AG04450 (cell line): ENCODE measurements at regions not wholly inside any gene's neighbourhood (a gene's known extent, or its start where the extent isn't known, plus 50 kb on each side); places are given as distances from the start of the nearest gene placed in this dataset.

ENCODE experiments used
- CTCF ChIA-PET: fragments of 300-600, 350-600 bp; formaldehyde crosslinking; extraction: SDS; loops from one replicate; lab custom pipeline; 2022; ENCODE audit warnings: antibody characterized with exemption, inconsistent platforms; lab: Charles Lee
- POLR2A ChIA-PET: fragments of 350-600 bp; formaldehyde crosslinking; extraction: SDS; loops from one replicate; lab custom pipeline; 2021; ENCODE audit warnings: antibody characterized with exemption, inconsistent platforms; lab: Yijun Ruan, JAX
- DNase-seq: peaks from one replicate; pipeline ENCODE4 v3.0.0-alpha.2; 2011; ENCODE audit warnings: low read depth, low spot score
- H3K27ac ChIP-seq: one replicate; pipeline ENCODE4 v1.5.1; 2012; ENCODE audit warnings: low read depth, low read length, control low read depth
- H3K27me3 ChIP-seq: one replicate; pipeline ENCODE4 v1.6.0; 2012; ENCODE audit warnings: low read length; ENCODE audit not compliant: control insufficient read depth, insufficient read depth
- H3K4me3 ChIP-seq: 2 replicates; pipeline ENCODE4 v1.5.1; 2011; ENCODE audit warnings: mild to moderate bottlenecking, low read depth, low read length, control low read depth
- H3K9me3 ChIP-seq: 2 replicates; pipeline ENCODE4 v1.5.1; 2012; ENCODE audit warnings: low read length; ENCODE audit not compliant: control insufficient read depth, insufficient read depth
- TF ChIP-seq, protein P1 (sequence below): IDR thresholded peaks from 2 replicates; pipeline ENCODE4 v1.5.1; 2011; ENCODE audit warnings: low read depth, low read length, control low read depth, inconsistent platforms

DNA sequence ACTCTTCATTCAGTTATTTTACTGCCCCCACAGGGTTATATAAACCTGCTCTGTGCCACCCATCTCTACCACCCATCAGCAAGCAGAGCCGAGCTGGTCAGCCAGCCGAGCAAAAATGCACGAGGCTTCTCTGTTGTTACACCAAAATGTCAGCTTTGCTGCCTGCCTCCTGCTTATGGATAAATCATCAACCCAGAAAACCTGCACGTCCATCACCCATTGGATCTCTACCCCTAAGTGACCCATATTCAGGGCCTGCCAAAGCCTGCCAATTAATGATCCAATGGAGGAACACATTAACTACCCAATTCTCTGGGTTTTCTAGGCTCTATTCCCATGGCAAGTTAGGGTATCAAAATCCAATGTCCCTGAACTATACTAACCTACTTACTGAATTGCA is 365.5 kb upstream of the ACVR2A start:
- Histone ChIP-seq H3K27ac (no peak overlapping the region), H3K27me3 (no peaks in the 10 kb centered on the region), H3K9me3 (no peaks in the 10 kb centered on the region), H3K4me3 (no peak overlapping the region)
- TF ChIP-seq, protein P1, sequence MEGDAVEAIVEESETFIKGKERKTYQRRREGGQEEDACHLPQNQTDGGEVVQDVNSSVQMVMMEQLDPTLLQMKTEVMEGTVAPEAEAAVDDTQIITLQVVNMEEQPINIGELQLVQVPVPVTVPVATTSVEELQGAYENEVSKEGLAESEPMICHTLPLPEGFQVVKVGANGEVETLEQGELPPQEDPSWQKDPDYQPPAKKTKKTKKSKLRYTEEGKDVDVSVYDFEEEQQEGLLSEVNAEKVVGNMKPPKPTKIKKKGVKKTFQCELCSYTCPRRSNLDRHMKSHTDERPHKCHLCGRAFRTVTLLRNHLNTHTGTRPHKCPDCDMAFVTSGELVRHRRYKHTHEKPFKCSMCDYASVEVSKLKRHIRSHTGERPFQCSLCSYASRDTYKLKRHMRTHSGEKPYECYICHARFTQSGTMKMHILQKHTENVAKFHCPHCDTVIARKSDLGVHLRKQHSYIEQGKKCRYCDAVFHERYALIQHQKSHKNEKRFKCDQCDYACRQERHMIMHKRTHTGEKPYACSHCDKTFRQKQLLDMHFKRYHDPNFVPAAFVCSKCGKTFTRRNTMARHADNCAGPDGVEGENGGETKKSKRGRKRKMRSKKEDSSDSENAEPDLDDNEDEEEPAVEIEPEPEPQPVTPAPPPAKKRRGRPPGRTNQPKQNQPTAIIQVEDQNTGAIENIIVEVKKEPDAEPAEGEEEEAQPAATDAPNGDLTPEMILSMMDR: no peak
- CTCF ChIA-PET: no interaction called here
- no peak for DNase-seq
- POLR2A ChIA-PET: no interaction called here

DNA sequence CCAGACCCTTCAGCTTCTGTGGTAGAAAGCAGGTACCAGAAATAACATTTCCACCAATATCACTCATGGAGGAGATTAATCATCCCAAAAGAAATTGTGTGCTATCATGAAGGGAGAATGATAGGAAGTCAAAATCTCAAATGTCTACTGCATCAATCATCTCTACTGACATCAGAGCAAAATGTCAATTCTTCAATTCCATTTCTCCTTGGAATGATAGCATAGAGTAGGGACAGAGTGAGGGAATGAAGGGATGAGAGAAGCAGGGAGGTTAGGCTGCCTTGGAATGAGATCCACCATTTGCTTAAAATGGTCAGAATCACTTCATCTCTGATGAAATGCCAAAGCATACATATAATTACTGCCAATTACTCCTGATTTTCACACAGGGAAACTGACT is 371.8 kb upstream of the ACVR2A start:
- Histone ChIP-seq H3K27me3 (no peaks in the 10 kb centered on the region), H3K4me3 (no peak overlapping the region), H3K27ac (no peak overlapping the region), H3K9me3 (no peaks in the 10 kb centered on the region)
- POLR2A ChIA-PET: no interaction called here
- no peak for DNase-seq
- CTCF ChIA-PET: no interaction called here
- TF ChIP-seq, protein P1: no peak

DNA sequence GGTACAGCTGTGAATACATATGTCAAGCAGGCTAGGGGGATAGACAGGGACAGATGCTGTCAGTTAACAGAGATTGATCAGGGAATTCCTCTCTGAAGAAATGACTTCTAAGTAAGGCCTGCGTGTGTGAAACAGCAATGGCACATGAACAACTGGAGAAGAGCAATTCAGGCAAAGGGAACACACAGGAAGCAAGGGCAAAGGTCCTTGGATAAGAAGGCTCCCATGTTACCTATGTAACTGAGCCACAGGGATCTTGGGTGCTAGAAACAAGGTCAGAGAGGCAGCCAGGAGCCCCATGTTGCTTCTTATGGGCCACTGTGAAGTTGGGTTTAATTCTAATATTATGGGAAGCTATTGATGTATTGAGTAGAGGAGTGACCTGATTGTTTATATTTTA is 373.7 kb upstream of the ACVR2A start:
- no peak for DNase-seq
- H3K4me3 ChIP-seq: no peak overlapping the region

DNA sequence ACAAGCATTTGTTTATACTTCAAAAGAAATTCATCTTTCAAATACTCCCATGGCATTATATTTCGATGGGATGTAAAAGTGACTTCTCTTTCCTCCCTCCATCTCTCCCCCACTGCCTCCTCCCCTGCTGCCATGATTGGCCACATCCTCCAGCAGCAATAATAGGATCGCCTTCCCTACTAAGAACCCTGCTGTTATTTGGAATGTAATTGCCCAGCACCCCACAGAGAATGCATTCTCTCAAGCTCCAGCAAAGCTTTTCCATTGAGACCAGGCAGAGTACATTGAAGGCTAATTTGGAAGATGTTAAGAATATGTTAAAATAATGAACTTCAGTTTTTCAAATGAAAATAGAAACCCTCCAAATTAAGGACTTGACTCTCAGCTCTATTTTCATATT is 375.4 kb upstream of the ACVR2A start:
- no peak overlapping the region for H3K4me3 ChIP-seq
- no peak for DNase-seq
- POLR2A ChIA-PET: no interaction called here
- CTCF ChIA-PET: no interaction called here
- no peaks in the 10 kb centered on the region for H3K9me3 ChIP-seq
- TF ChIP-seq, protein P1: no peak
- H3K27ac ChIP-seq: no peak overlapping the region
- no peaks in the 10 kb centered on the region for H3K27me3 ChIP-seq

More for the DNA sequence above, 373.7 kb upstream of the ACVR2A start:
- no peak overlapping the region for H3K27ac ChIP-seq
- CTCF ChIA-PET: no interaction called here
- H3K9me3 ChIP-seq: no peaks in the 10 kb centered on the region
- H3K27me3 ChIP-seq: no peaks in the 10 kb centered on the region
- TF ChIP-seq, protein P1: no peak
- POLR2A ChIA-PET: no interaction called here

DNA sequence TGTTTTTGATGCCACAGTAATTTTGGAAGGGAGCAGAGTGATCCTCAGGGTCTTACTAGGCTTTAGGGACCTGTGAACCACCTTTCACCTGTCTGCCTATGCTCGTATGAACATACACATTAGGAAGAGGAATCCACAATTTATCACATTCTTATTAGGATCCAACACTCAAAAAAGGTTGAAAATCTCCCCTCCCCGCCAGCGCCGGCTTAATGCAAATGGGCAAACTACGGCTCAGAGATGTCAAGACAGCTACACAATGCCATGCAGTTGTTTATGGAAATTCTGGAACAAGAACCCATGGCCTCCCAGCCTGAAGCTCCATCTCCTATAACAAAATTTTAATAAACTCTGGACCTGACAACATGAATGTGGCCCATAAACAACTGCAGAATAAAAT is 375.9 kb upstream of the ACVR2A start:
- no peak overlapping the region for H3K27ac ChIP-seq
- DNase-seq: no peak
- POLR2A ChIA-PET: no interaction called here
- no peaks in the 10 kb centered on the region for H3K9me3 ChIP-seq
- no peaks in the 10 kb centered on the region for H3K27me3 ChIP-seq
- no peak overlapping the region for H3K4me3 ChIP-seq
- TF ChIP-seq, protein P1: no peak
- CTCF ChIA-PET: no interaction called here
